ENCODE measurements at regions not wholly inside any gene's neighbourhood (a gene's known extent, or its start where the extent isn't known, plus 50 kb on each side); places are given as distances from the start of the nearest gene placed in this dataset.

- no peak for DNase-seq
Observed at GRCh38 chrX:151796576-151796975, 62.0 kb downstream of the CNGA2 start.

DNA sequence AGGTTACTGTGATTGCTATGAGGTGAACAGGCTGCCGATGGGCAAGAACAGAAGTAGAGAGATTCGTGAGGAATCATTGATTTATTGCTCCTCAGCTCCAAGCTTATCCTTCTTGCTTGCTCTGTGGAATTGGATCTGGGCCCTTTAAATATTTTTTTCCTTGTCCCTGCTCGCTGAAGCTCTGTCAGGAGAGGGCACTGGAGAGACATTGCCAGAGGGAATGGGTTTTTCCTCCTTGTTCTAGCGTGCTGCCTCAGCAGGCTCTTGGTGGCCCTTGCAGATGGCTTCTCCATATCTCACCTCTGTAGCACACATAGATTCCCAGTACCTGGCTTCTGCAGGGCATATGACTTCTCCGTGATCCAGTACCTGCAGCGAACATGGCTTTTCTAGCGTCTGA is 67.4 kb downstream of the CNGA2 start:
- peak; percentile 4 for DNase-seq

DNA sequence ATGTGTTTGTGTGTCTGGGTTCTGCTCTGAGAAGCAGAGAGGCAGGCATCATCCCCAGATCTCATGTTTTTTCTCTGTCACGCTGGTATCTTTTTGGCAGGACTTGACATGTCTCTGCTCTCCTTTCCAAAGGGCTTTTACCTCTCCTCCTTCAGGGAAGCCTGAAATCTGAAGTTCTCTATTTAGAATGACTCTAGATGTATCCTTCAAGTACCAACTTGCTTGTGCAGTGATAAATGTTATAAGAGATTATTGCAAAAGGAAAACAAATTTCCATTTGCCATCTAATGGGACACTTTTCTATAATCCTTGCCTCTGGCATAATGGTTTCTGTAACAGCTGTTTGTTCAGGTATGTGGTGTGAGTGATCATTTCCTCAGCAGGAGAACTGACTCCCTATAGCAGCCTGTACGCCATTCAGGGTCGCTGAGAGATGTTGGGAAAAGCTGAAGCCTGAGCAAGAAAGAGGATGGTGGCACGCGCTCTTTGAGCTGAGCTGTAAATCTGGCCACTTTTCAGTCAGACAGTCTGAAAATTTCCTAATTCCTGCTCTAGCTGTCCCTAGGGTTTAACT is 72.5 kb downstream of the CNGA2 start:
- no peak for DNase-seq

GRCh38 chrX:151812661-151813060 is 78.1 kb downstream of the CNGA2 start:
- DNase-seq: no peak

GRCh38 chrX:151814767-151815166 is 80.2 kb downstream of the CNGA2 start:
- no peak for DNase-seq

GRCh38 chrX:151815398-151815797 is 80.9 kb downstream of the CNGA2 start:
- DNase-seq: peak; percentile 74

DNA sequence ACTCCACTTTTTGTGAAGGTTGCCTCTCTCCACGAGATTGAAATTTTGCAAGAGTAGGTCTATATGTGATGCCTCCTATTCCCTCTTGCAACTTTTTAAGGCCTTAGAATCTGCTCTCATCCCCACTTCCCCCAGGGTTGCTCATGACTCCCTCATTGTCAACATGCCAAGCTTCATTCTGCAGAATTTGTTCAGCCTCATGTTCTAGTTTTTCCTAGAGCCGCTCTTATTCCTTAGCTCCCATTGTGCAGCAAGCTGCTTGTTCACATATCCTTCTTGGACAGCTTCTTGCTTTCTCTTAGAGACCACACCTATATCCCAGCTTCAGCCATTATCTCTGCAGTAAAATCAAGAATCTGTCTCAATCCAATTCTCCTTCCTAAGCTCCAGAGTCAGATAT is 82.4 kb downstream of the CNGA2 start:
- DNase-seq: peak; percentile 29

- no peak for DNase-seq
Observed at GRCh38 chrX:151818828-151819227, 84.3 kb downstream of the CNGA2 start.

GRCh38 chrX:151821226-151821625 is 86.7 kb downstream of the CNGA2 start:
- no peak for DNase-seq

DNA sequence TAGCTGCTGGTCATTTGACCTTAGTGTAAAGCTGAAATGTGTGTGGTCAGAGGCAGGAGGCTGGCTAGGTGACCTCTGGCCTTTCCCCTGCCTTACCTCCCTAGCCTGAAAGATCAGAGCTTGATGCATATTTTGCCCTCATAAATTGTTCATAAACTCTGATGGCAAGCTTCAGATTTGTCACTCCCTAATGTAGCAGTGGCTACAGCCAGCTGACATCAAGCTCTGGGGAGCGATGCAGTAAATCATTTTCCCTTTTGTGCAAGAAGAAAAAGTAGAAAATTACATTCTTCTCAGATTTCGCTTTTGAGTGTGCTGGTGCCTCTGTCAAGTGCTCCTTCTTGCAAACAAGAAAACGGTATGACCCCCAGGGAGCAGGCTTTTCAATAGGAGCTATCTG is 87.7 kb upstream of the MAGEA4 start:
- DNase-seq: no peak

GRCh38 chrX:151825925-151826485 is 86.7 kb upstream of the MAGEA4 start:
- peak; percentile 92 for DNase-seq

DNA sequence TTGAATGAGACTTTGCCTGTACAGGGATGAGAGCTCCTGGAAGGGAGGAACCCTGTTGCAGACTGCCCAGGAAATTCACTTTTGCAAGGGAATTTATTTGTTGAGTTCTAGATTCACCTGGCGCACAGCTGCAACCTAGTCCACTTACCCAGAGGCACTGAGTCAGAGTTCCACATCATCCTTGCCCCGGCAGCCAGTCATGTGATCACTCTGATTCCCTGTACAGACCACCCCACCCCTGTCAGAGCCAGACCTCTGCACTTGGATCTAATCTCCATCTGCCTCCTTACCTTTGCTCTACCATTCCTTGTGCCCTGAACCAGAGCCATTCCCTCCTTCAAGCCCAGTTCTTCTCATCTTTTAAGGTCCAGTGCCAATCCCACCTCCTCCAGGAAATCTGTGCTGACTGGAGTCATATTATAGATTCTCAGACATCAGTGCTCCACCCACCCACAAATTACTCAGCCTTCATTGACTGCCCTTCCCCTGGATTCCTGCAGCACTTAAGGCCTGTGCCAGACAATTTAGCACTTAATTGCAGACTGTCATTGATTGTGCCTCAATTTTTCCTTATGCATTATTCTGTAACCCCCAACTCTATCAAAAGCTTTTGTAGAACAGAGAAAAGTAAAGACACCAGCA is 84.1 kb upstream of the MAGEA4 start:
- peak; percentile 4 for DNase-seq

DNA sequence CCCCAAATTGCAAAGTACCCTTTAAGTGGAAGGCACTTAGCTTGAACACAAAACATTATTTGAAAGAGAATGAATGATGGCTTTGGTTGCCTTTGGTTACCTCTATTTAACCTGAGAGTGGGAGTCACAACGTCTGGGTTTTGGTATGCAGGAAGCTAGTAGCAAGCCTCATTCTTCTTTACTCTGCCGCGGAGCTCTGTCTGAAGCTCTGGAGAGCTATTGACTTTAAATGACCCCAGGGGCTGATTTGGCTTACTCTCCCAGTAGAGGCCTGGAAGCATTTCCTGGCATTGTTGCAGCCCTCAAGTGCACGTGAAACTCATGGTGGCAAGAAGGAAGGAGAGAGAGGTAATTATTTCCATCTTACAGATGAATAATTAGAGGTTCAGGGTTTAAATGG is 81.8 kb upstream of the MAGEA4 start:
- DNase-seq: no peak

DNA sequence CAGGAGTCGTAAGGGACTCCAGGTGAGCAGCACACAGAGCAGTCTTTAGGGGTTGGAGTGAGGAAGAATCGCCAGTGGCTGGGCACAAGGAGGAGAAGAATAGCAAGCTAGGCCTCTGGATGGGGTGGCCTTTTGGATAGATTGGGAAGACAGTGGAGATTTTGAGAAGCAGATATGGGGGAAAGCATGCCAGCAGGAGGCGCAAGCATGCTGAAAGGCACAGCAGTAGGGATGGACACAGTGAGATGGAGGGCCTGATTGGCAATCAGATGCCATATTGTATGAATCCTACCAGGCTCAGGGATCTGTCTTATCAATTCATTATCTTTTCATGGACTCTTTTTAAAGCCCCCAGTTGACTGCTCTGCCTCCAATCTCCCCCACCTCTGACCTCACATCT is 60.4 kb upstream of the MAGEA4 start:
- no peak for DNase-seq

GRCh38 chrX:151854726-151855495 is 57.8 kb upstream of the MAGEA4 start:
- DNase-seq: no peak

DNA sequence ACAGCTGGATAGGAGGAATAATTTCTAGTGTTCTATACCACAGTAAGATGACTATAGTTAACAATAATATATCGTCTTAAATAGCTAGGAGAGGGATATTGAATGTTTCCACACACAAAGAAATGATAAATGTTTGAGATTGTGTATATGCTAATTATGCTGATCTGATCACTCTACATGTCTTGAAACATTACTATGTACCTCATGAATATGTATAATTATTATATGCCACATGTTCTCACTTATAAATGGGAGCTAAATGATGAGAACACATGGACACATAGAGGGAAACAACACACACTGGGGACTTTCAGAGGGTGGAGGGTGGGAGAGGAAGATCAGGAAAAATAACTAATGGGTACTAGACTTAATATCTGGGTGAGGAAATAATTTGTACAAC is 53.2 kb upstream of the MAGEA4 start:
- DNase-seq: no peak

- no peak for DNase-seq
Observed at GRCh38 chrX:151860827-151861226, 51.9 kb upstream of the MAGEA4 start.

Data from fibroblast of skin of scalp (primary cell).